Liver (tissue), 8 donors: ENCODE measurements at regions not wholly inside any gene's neighbourhood (a gene's known extent, or its start where the extent isn't known, plus 50 kb on each side); places are given as distances from the start of the nearest gene placed in this dataset.

Experiments
- DNase-seq: peaks from one replicate; pipeline ENCODE4 v3.0.0-alpha.2; 2017; ENCODE audit warnings: low spot score
- H3K27ac ChIP-seq, 2 donors: one replicate each; pipeline ENCODE4 v1.7.0; 2013; ENCODE audit warnings: inconsistent platforms in 2 of 2, low read length in 2 of 2, control low read depth in 1 of 2, low read depth in 1 of 2, mild to moderate bottlenecking in 1 of 2
- H3K27me3 ChIP-seq, 4 donors: one replicate each; pipeline versions ENCODE4 v1.6.1 to v1.7.0; 2013; ENCODE audit warnings: low read length in 3 of 4, inconsistent platforms in 1 of 4, mild to moderate bottlenecking in 1 of 4, moderate library complexity in 1 of 4; ENCODE audit not compliant: control insufficient read depth in 4 of 4, insufficient read depth in 4 of 4
- H3K36me3 ChIP-seq, 4 donors: one replicate each; pipeline versions ENCODE4 v1.6.1 to v1.7.0; 2013; ENCODE audit warnings: low read length in 3 of 4, mild to moderate bottlenecking in 3 of 4, low read depth in 1 of 4, moderate library complexity in 1 of 4; ENCODE audit not compliant: control insufficient read depth in 4 of 4, insufficient read depth in 3 of 4
- H3K4me1 ChIP-seq, 4 donors: one replicate each; pipeline versions ENCODE4 v1.6.1 to v1.7.0; 2013; ENCODE audit warnings: low read length in 3 of 4, mild to moderate bottlenecking in 3 of 4, moderate library complexity in 1 of 4; ENCODE audit not compliant: control insufficient read depth in 4 of 4, insufficient read depth in 4 of 4
- H3K4me3 ChIP-seq, 3 donors: one replicate each; pipeline versions ENCODE4 v1.6.1 to v1.7.0; 2013; ENCODE audit warnings: low read length in 3 of 3, control low read depth in 1 of 3, low read depth in 1 of 3, mild to moderate bottlenecking in 1 of 3
- H3K9ac ChIP-seq, 2 donors: one replicate each; pipeline ENCODE4 v1.7.0; 2013; ENCODE audit warnings: low read length in 2 of 2, mild to moderate bottlenecking in 2 of 2, moderate library complexity in 2 of 2, control low read depth in 1 of 2, low read depth in 1 of 2
- H3K9me3 ChIP-seq, 4 donors: one replicate each; pipeline versions ENCODE4 v1.6.1 to v1.7.0; 2013; ENCODE audit warnings: low read length in 3 of 4; ENCODE audit not compliant: control insufficient read depth in 4 of 4
- EGR1 ChIP-seq, 2 donors: IDR thresholded peaks; 2 replicates each; pipeline ENCODE4 v1.6.1; 2016 to 2018; ENCODE audit warnings: antibody characterized with exemption in 2 of 2, low read depth in 2 of 2
- FOXA1 ChIP-seq: IDR thresholded peaks from 2 replicates; pipeline ENCODE4 v1.6.1; 2016; ENCODE audit warnings: antibody characterized with exemption
- FOXA2 ChIP-seq: IDR thresholded peaks from 2 replicates; pipeline ENCODE4 v1.6.1; 2016; ENCODE audit warnings: antibody characterized with exemption
- GABPA ChIP-seq, 2 donors: IDR thresholded peaks in 1 of 2; conservative IDR thresholded peaks in 1 of 2; 2 replicates each; pipeline ENCODE4 v1.6.1; 2016; ENCODE audit warnings: antibody characterized with exemption in 2 of 2, mild to moderate bottlenecking in 1 of 2, moderate library complexity in 1 of 2
- HNF4A ChIP-seq, 2 donors: conservative IDR thresholded peaks; 2 replicates each; pipeline ENCODE4 v1.6.1; 2016; ENCODE audit warnings: antibody characterized with exemption in 2 of 2, mild to moderate bottlenecking in 2 of 2
- HNF4G ChIP-seq: IDR thresholded peaks from 2 replicates; pipeline ENCODE4 v1.6.1; 2016; ENCODE audit warnings: antibody characterized with exemption
- JUND ChIP-seq, 2 donors: IDR thresholded peaks; 2 replicates each; pipeline ENCODE4 v1.6.1; 2016; ENCODE audit warnings: antibody characterized with exemption in 2 of 2
- MAX ChIP-seq: IDR thresholded peaks from 2 replicates; pipeline ENCODE4 v1.6.1; 2016; ENCODE audit warnings: antibody characterized with exemption
- NR2F2 ChIP-seq: IDR thresholded peaks from 2 replicates; pipeline ENCODE4 v1.6.1; 2016; ENCODE audit warnings: antibody characterized with exemption
- RAD21 ChIP-seq, 2 donors: IDR thresholded peaks; 2 replicates each; pipeline ENCODE4 v1.6.1; 2016; ENCODE audit warnings: antibody characterized with exemption in 2 of 2, mild to moderate bottlenecking in 2 of 2
- RXRA ChIP-seq, 2 donors: IDR thresholded peaks; 2 replicates each; pipeline ENCODE4 v1.6.1; 2017 to 2018; ENCODE audit warnings: antibody characterized with exemption in 2 of 2, mild to moderate bottlenecking in 1 of 2
- SP1 ChIP-seq: IDR thresholded peaks from 2 replicates; pipeline ENCODE4 v1.6.1; 2018; ENCODE audit warnings: antibody characterized with exemption, mild to moderate bottlenecking
- TAF1 ChIP-seq: conservative IDR thresholded peaks from 2 replicates; pipeline ENCODE4 v1.6.1; 2016; ENCODE audit warnings: antibody characterized with exemption, mild to moderate bottlenecking
- YY1 ChIP-seq: IDR thresholded peaks from 2 replicates; pipeline ENCODE4 v1.6.1; 2016; ENCODE audit warnings: antibody characterized with exemption, mild to moderate bottlenecking
- WGBS: extraction: QIAGEN DNeasy Blood & Tissue Kit; methylation state at CpG from one replicate; pipeline ENCODE4 v1.1.7; 2013; 5-methylcytosine and 5-hydroxymethylcytosine counted together
- TF ChIP-seq, protein P1 (sequence below): fragments of 150-350 bp; IDR thresholded peaks from 2 replicates; pipeline ENCODE4 v1.5.1; 2017; ENCODE audit warnings: improper control_type of control experiment, low read depth, low read length; ENCODE audit not compliant: missing input control
- TF ChIP-seq, protein P2 (sequence below): IDR thresholded peaks from 2 replicates; pipeline ENCODE4 v1.6.1; 2016; ENCODE audit warnings: antibody characterized with exemption
- TF ChIP-seq, protein P3 (sequence below): IDR thresholded peaks from 2 replicates; pipeline ENCODE4 v1.6.1; 2016; ENCODE audit warnings: antibody characterized with exemption, mild to moderate bottlenecking
- TF ChIP-seq, protein P4 (sequence below): IDR thresholded peaks from 2 replicates; pipeline ENCODE4 v1.6.1; 2016; ENCODE audit warnings: antibody characterized with exemption
- donor health status: healthy.
- donor health status: healthy.
- donor health status: healthy.
- donor health status: healthy.
- donor health status: healthy.

- TF ChIP-seq HNF4G: no peak
- TF ChIP-seq, protein P1, sequence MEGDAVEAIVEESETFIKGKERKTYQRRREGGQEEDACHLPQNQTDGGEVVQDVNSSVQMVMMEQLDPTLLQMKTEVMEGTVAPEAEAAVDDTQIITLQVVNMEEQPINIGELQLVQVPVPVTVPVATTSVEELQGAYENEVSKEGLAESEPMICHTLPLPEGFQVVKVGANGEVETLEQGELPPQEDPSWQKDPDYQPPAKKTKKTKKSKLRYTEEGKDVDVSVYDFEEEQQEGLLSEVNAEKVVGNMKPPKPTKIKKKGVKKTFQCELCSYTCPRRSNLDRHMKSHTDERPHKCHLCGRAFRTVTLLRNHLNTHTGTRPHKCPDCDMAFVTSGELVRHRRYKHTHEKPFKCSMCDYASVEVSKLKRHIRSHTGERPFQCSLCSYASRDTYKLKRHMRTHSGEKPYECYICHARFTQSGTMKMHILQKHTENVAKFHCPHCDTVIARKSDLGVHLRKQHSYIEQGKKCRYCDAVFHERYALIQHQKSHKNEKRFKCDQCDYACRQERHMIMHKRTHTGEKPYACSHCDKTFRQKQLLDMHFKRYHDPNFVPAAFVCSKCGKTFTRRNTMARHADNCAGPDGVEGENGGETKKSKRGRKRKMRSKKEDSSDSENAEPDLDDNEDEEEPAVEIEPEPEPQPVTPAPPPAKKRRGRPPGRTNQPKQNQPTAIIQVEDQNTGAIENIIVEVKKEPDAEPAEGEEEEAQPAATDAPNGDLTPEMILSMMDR: no peak
- no peak for TF ChIP-seq TAF1
- no peak for TF ChIP-seq RAD21 (IDR thresholded peaks at IDR 0.05)
- TF ChIP-seq FOXA1: no peak
- TF ChIP-seq, protein P2, sequence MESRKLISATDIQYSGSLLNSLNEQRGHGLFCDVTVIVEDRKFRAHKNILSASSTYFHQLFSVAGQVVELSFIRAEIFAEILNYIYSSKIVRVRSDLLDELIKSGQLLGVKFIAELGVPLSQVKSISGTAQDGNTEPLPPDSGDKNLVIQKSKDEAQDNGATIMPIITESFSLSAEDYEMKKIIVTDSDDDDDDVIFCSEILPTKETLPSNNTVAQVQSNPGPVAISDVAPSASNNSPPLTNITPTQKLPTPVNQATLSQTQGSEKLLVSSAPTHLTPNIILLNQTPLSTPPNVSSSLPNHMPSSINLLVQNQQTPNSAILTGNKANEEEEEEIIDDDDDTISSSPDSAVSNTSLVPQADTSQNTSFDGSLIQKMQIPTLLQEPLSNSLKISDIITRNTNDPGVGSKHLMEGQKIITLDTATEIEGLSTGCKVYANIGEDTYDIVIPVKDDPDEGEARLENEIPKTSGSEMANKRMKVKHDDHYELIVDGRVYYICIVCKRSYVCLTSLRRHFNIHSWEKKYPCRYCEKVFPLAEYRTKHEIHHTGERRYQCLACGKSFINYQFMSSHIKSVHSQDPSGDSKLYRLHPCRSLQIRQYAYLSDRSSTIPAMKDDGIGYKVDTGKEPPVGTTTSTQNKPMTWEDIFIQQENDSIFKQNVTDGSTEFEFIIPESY: no peak
- TF ChIP-seq RXRA (IDR thresholded peaks at IDR 0.05): no peak
- TF ChIP-seq, protein P3, sequence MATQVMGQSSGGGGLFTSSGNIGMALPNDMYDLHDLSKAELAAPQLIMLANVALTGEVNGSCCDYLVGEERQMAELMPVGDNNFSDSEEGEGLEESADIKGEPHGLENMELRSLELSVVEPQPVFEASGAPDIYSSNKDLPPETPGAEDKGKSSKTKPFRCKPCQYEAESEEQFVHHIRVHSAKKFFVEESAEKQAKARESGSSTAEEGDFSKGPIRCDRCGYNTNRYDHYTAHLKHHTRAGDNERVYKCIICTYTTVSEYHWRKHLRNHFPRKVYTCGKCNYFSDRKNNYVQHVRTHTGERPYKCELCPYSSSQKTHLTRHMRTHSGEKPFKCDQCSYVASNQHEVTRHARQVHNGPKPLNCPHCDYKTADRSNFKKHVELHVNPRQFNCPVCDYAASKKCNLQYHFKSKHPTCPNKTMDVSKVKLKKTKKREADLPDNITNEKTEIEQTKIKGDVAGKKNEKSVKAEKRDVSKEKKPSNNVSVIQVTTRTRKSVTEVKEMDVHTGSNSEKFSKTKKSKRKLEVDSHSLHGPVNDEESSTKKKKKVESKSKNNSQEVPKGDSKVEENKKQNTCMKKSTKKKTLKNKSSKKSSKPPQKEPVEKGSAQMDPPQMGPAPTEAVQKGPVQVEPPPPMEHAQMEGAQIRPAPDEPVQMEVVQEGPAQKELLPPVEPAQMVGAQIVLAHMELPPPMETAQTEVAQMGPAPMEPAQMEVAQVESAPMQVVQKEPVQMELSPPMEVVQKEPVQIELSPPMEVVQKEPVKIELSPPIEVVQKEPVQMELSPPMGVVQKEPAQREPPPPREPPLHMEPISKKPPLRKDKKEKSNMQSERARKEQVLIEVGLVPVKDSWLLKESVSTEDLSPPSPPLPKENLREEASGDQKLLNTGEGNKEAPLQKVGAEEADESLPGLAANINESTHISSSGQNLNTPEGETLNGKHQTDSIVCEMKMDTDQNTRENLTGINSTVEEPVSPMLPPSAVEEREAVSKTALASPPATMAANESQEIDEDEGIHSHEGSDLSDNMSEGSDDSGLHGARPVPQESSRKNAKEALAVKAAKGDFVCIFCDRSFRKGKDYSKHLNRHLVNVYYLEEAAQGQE: no peak
- TF ChIP-seq NR2F2: no peak
- TF ChIP-seq, protein P4, sequence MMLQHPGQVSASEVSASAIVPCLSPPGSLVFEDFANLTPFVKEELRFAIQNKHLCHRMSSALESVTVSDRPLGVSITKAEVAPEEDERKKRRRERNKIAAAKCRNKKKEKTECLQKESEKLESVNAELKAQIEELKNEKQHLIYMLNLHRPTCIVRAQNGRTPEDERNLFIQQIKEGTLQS: no peak
- TF ChIP-seq JUND (IDR thresholded peaks at IDR 0.05): no peak
- no peak for TF ChIP-seq FOXA2
- TF ChIP-seq GABPA (IDR thresholded peaks at IDR 0.05 in 1 of 2, conservative IDR thresholded peaks at IDR 0.05 in 1 of 2): no peak
- TF ChIP-seq EGR1 (IDR thresholded peaks at IDR 0.05; ENCODE audit: low read depth in 2 of 2): no peak
- TF ChIP-seq HNF4A (conservative IDR thresholded peaks at IDR 0.05): no peak
- no peak for TF ChIP-seq MAX
- no peak for TF ChIP-seq SP1
- no peak for TF ChIP-seq YY1
- Histone ChIP-seq H3K4me1 (no peaks in the 10 kb centered on the region), H3K4me3 (no peak overlapping the region), H3K9ac (no peak overlapping the region), H3K36me3 (no peaks in the 10 kb centered on the region), H3K9me3 (no peaks in the 10 kb centered on the region), H3K27ac (no peak overlapping the region), H3K27me3 (no peaks in the 10 kb centered on the region)
- DNase-seq: no peak
- 91% methylated on average over 1 of the region's 1 CpG for WGBS
These were observed 195.1 kb upstream of the CCDC150 start for GRCh38 chr2:196444442-196444841.
